Activated CD4-positive, alpha-beta T cell treated with anti-CD3 and anti-CD28 coated beads, Interleukin-2, amount 50 U/mL, for 1 hour (primary cell): ENCODE measurements at regions not wholly inside any gene's neighbourhood (a gene's known extent, or its start where the extent isn't known, plus 50 kb on each side); places are given as distances from the start of the nearest gene placed in this dataset.

Experiments used
- DNase-seq: peaks from one replicate; pipeline ENCODE4 v3.0.0-alpha.2; 2020

DNA sequence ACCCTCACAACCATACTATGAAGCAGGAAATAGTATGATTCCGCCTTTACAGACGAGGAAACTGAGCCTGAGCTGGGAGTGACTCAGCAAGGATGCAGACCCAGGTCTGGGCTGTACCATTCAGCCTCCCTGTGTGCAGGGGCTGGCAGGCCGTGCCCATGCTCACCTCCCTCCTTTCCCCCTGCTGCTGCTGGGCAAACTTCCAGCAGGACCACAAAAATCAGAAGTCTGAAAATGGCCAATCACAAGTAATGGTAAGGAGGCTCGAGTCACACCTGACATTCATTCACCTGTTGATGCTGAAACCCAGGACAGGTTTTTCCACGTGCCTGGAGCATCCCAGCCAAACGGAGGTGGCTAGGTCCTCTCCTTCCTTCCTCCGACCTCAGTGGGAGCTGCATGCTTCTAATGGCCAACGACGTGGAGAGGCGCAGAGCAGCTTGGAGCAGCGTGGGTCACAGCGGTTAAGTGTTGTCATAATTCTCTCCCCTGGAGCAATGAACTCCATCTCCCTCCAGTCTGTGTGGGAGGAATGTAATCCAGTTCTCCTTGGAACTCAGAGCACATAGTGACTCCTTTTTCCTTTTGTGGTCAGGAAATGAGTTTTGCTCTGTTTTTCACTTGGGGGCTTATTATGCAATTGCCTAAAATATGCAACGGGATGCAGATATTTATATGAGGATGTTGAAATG lies 371.7 kb downstream of the BCOR start:
- no peak for DNase-seq

DNA sequence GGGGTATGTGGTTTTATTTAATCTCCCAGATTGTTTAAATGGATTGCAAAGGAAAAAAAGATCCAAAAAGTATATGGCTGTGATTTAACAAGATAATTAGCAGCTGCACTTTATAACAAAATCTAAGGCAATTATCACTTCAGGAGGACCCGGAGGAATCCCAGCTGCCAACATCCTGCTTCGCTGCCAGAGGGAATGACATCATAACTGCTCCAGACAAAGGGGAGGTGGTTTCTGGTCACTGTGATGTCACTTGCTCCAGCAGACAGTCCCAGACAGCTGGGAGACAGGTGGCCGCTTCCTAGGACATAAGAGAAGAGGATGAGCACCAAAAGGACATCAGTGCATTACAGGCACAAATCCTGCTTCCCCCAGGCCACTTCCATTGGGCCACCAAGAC lies 371.0 kb downstream of the BCOR start:
- no peak for DNase-seq

DNA sequence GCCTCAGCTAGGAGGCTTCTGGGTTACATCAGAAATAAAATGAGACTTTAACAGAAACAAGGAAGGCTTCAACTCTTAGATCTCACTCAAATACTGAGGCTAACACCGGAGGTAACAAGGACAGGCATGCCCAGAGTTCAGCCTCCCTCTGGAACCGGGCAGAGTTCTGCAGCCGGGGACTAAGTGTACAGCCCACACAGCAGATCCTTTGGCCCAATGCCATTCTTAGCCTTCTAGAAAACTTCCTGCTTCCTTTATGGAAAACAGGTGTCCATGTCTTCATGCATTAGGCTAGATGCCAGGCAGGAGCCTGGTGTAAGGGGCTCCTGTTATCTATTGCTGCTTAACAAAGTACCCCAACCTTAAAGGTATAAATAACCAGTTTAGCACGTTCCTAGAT lies 369.7 kb downstream of the BCOR start:
- no peak for DNase-seq

DNA sequence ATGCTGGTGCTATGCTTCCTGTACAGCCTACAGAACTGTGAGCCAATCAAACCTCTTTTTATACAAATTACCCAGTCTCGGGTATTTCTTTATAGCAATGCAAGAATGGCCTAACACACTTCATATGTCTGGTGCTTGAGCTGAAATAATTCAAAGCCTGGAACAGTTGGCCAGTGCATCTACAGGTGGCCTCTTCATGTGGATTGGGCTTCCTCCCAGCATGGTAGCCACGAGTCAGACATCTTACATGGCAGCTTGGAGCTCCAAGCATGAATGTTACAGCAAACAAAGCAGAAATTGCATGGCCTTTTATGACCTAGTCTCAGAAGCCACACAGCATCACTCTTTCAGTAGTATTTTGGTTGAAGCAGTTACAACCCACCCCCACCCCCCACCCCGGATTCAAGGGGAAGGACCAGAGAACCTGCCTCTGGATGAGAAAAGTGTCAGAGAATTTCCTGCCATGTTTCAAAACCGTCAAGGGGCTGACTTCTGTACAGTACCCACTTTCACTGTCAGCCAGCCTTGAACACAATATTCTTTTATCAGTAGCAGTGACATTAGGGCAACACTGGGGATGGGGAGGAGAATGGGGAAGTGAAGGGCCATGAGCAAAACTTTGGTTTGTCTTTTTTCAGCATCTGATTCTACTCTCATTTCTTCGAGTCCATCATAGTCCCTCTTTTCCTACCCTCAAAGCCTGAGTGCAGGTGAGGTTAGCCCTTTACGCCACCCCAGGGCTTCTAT lies 368.7 kb downstream of the BCOR start:
- no peak for DNase-seq

DNA sequence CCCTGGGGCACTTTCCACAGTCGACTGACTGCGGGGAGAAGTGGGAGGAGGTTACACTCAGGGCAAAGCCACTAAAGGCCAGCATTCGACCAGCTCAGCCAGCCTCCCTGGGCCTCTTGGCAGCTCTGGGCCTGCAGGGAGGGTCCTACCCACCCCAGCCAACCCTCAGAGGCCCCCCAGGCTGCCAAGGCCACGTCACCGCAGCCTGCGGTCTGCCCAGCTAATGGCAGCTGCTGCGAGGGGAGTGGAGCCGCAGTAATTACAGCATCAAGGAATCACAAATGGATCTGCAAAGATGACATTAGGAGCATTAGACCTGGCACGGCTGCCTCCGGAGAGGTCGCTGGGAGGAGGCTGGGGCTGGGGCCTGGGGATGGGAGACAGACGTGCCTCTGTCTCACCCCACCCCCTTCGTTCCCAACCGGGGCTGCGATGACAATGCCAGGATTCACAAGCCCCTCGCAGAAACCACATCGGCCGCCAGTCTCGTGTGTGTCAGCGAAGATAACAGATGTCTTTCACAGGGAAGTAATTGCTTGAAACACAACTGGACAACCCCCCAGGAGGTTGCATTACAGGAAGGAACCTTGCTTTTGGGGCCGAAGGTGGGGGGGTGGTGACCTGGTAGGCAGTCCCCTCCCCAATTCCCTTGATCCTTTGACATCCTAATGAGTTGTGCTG lies 367.6 kb downstream of the BCOR start:
- DNase-seq: no peak

DNA sequence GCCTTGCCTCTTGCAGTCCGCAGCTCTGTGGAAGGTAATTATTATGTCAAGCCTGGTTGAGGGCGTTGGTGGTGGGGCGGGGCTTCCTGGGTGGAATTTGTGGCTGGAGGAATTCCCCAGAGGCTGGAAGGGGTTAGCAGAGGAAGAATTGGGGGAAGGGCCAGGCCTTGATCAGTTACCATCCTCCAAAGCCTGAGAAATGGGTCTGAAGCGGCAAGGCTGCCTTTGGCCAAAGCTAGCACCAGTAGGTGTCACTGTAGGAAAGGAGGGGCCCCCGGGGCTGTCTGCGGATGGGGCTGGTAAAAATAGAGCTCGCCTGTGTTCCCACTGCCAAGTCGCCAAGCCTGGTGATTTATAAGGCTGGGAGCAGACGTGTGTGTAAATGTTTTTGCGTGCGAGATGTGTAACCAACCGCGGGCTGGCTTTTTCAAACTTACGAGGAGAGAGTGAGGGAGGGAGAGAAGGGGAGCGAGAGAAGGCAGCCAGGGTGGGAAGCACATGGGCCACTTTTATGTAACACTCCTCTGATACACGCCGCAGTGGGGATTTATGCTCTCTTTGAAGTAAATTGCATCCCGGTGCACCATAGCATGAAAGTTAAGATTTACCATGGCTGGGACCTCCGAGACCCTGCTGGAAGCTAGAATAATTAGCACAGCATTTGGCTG lies 367.0 kb downstream of the BCOR start:
- DNase-seq: peak; percentile 51

DNA sequence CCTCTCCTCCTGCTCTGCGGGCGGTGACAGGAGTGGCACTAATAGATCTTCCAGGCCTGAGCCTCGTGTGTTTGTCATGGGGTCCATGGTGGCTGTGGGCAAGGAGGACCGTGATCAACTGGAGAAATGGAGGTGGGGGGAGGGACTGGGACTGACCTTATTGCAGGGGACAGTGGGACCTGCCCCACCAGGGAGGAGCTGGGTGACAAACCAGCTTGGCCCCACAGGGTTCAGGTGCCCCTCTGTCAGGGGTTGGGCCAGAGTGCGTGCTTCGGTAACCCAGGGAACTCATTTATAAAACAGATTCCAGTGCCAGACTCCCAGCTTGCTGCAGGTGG lies 366.5 kb downstream of the BCOR start:
- DNase-seq: no peak

DNA sequence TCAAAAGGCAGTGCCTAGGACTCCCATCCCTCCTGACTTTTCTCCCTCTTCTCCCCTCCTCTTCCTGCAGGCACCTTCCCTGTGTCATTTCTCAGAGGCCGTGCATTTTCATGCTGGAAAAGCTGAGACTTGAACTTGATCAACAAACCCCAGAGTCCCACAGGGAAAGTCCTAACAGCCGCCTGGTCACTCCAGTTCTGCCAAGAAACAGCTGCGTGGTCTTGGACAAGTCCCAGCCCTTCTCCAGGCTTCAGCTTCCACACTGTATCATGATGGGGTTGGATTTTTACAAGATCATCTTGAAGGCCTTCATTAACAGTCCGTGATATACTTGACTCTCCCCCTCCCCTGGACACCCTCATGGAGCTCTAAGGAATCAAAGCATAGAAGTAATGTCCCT lies 366.0 kb downstream of the BCOR start:
- DNase-seq: no peak

DNA sequence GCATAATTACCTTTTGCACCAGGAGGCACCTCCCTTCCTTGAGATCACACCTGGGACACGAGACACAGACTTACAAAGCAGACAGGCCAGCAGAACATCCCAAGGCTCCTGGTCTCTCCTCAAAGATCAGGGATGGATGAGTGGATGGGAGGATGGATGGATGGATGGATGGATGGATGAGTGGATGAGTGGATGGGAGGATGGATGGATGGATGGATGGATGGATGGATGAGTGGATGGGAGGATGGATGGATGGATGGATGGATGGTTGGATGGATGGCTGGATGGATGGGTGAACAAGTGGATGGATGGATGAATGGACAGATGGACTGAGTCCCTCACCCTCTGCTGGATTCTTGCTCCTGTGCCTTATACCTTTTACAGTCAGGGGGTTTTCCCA lies 364.0 kb downstream of the BCOR start:
- DNase-seq: no peak

DNA sequence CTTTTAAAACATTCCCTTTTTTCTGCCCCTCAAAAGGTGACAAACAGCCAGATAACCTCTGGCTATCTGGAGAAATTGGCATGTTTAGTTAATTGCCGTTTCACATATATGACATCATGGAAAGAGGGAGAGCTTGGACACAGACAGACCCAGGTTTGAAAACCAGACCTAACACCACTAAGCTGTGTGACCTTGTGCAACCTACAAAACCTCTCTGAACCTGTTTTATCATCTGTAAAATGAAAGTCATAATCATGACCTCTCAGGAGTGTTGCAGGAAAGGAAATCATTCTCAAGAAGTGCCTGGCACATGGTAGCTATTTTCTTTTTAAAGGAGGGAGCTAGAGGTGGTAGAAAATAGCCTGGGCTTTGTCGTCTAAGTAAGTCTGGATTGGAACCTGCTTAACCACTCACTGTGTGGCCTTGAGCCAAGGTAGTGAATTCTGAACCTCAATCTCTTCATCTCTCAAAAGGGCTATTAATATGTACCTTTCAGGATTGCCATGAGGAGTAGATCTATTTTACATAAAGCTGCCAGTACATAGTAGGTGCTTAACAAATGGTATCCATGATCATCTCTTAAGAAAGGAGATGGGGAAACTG lies 363.5 kb downstream of the BCOR start:
- no peak for DNase-seq

DNA sequence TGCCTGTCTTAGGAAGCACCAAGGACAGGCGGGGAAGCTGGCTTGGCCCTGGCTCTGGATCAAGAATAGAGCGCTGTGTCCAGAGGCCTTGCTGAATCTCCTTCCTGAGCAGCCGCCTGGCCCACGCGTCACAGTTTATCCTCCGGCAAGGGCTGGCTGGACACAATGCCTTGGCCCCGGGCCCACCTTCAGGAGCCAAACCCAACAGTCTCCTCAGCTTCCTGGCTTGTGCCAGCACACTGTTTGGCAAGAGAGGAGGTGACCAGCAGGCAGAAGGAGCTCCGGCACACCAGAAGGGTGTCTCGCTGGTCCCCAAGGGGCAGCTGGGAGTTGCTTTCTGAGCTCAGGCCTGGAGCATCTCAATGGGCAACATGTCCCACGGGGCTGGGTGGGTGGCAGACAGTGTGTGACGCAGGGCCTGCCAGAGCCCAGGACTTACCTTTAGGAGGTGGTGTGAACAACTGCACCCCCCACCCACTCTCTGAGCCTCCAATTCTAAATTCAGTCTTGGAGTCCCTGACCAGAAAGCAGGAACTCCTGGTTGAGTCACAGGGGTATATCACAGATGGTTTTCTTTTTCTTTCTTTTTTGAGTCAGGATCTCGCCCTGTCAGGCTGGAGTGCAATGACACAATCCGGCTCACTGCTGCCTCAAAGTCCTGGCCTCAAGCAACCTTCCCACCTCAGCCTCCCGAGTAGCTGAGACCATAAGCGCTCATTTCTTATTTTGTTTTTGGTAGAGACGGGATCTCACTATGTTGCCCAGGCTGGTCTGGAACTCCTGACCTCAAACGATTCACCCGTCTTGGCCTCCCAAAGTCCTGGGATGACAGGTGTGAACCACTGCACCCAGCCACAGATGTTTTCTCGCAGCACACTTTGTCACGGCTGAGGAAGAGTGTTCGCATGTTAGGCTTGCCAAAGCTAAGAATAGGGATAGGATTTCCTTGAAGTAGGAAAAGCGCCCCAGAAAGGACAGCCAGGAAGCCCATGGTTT lies 361.2 kb downstream of the BCOR start:
- no peak for DNase-seq

DNA sequence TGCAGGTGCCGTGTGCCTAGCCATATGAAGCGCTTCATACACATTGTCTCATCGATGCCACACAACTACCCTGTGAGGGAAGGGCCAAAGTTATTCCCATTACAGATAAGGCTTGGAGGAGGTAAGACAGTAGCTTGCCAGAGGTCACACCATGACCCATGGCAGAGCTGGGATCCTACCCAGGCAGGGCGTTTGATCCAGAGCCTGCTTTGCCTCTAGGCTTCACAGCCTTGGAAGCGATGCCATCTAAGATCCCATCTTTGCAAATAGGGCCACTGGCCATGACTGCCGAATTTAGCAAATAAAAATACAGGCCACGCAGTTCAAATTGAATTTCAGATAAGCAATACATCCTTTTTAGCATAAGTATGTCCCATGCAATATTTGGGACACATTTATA lies 358.2 kb downstream of the BCOR start:
- DNase-seq: no peak

DNA sequence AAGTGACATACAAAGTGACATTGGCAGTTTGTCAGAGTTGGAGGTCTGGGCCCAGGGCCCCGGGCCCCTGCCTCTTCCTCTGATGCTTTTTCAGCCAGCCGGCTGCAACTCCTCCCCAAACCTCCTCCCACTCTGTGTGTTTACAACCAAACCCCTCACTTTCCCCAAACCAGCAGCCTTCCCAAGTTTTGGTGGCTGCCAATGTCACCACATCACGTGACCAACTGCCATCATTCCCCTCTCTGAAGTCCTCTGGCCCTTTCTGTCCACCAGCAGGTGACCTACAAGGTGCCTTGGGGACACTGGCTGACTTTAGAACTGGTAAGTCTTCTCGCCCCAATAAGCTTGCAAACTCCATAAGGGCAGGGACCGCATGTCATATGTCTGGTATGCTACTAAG lies 357.7 kb downstream of the BCOR start:
- DNase-seq: no peak

DNA sequence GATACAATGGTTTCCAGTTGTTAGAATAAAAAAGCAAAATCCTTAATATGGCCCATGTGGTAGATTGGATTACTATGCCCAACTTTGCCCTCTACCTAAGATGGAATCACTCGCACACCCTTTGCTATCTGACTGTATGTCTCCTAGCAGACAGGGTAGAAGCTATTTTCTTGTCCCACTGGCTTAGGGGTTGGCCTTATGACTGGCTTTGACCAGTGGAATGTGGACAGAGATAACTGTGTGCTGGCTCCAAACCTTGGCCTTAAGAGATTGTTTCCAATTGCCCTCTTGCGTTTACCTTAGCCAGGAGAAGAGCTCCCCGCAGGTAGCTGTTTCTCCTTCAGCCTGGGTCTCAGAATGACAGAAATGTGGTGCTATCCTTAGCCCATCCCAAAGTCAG lies 355.9 kb downstream of the BCOR start:
- no peak for DNase-seq

DNA sequence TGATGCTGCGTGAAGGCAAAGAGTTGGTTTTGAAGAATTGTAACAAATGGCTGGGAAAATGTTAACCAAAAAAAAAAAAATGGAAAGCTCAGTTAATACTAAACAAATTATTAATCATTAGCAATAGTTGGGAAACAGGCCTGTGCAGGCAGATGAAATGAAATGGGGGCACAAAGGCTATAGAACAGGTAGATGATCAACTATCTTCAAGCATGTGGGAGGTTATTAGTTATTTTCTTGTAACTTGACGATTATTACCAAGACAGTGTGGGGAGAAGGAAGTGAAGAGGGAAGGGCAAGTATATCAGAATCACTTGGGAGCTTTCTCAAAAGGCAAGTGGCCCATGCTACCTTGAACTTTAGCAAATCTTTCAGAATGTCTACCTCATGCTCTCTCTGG lies 351.9 kb downstream of the BCOR start:
- no peak for DNase-seq

DNA sequence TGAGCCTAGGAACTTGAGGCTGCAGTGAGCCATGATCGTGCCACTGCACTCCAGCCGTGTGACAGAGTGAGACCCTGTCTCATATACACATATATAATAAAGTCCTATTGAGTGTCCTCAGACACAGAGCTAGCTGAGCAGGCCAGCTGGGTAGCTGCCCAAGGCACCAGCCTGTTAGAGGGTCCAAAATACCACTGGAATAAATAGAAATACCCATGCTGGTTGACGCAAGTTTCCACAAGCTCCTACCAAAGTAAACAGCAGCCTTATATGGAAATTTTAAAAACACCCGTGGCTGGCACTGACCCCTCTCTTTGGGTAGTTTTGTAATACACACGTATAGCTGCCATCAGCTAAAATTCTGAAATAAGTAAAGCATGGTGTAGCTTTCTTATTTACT lies 348.6 kb downstream of the BCOR start:
- DNase-seq: no peak

DNA sequence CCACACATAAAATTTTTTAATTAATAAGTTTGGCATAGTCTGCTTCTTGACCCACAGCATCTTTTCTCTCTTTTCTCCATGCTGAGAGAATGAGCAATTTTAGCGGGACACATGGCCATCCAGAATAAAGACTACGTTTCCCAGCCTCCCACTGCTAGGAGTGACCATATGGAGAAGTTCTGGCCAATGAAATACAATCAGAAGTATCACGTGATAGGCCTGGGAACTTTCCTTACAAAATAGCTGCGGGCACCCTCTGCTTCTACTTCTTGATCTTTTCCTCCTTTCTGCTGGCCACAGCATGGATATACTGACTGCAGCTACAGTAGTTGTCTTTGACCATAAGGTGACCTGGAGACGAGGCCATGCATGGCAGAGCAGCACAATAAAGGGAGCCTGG lies 348.0 kb downstream of the BCOR start:
- DNase-seq: no peak

DNA sequence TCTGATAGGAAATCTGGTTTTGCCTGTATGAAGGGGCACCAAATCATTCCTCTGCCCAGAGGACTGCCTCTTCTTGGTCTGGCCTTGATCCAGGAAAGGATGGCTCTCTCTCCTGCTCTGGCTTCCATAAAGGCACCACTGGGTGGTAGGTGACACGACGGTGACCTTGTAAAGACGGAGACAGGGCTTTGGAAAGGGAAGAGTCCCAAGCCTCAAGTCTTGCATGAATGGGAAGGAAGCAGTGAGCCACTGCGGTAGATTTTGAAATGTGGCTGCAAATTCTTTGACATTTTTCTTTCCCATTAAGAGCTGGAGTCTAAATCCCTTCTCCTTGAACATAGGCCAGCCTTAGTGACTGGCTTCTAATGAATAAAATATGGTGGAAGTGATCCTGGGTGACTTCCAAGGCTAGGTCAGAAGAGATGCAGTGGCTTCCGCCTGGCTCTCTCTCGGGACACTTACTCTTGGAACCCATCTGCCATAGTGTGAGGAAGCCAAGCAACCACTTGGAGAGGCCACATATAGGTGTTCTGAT lies 347.4 kb downstream of the BCOR start:
- no peak for DNase-seq

DNA sequence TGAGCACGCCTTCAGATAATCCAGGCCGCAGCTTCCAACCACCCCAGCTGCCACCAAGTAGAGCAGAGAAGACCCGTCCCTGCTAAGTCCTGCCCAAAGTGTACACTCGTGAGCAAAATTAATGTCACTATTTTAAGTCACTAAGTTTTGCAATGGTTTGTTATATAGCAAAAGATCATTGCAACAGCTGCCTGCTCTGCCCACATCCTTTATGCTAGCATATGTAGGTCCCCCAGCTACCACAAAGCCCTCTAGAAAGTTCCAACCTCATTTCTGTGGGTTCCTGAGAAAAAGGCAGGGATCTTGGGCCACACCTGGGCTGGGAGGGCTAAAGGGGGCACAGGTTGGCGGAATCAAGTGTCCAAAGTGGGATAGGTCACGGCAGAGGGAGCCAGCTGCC lies 346.9 kb downstream of the BCOR start:
- DNase-seq: no peak

DNA sequence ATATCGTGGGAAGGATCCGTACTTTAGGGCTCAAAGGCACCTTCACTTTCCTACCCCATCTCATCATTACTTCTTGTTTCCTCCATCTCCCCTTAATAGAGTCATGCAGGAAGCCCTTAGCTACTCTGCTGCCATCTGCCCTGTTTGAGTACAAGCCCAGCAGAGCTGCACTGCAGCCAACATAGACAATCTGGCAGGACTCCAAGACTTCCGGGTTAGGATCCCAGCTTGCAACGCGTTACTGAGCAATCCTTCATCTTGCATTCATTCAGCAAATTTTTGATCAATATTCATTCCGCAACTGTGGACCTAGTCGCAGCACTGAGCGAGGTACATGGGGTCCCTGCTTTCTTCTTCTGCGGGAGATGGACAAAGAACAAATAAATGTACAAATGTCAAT lies 344.9 kb downstream of the BCOR start:
- DNase-seq: no peak

DNA sequence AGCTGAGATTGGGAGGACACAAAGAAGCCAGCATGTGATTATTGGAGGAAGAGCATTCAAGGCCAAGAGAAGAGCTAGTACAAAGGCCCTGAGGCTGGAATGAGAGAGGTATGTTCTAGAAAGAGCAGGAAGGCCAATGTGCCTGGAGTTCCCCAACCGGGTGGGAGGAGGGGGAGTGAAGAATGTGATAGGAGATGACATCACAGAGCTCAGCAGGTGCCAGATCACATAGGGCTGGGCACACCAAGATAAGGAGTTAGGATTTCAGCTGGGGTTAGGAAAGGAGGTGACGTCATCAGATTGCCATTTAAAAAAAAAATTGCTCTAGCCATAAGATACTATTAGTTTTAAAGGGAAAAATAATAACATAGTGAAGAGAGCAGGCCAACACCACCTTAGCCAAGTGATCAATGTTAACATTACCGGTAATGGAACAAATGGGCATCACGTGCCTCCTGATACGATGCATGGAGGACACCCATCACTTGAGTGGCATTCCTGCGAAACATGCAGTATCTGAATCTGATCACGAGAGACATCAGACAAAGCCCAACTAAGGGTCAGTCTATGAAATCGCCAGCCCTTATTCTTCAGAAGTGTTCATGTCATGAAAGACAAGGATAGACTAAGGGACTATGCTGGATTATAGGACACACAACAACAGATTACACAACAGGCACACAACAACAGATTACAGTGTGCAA lies 344.3 kb downstream of the BCOR start:
- DNase-seq: no peak
